Right ventricle myocardium inferior (tissue), 1 donor: ENCODE measurements at regions not wholly inside any gene's neighbourhood (a gene's known extent, or its start where the extent isn't known, plus 50 kb on each side); places are given as distances from the start of the nearest gene placed in this dataset.

ENCODE experiments used
- ATAC-seq: fragments of 200-7000 bp; cut with Tn5 transposase; one replicate; pipeline ENCODE4 v1.9.1; 2020; ENCODE audit warnings: mild to moderate bottlenecking, moderate library complexity
- DNase-seq: peaks from one replicate; pipeline ENCODE4 v3.0.0; 2021; ENCODE audit errors: missing footprints
- intact Hi-C: fragments of 100-400 bp; cut with DNase I; formaldehyde crosslinking; loops from one replicate; pipeline ENCODE4 v1.11.0; 2022
- donor health status: DM: no; HTN: yes; CAD: no; lungs with severe emphysema.

GRCh38 chr10:111390813-111391563 is 314.2 kb downstream of the ADRA2A start:
- DNase-seq (no peak), ATAC-seq (no peak)
- intact Hi-C loops, result no loop called here

GRCh38 chr10:111392159-111392558 is 315.3 kb downstream of the ADRA2A start:
- no peak for DNase-seq
- no peak for ATAC-seq
- intact Hi-C loops, result no loop called here

GRCh38 chr10:111392910-111393309 is 316.1 kb downstream of the ADRA2A start:
- ATAC-seq (no peak), DNase-seq (no peak)
- intact Hi-C loops, result no loop called here

- ATAC-seq (no peak), DNase-seq (no peak)
- intact Hi-C loops, result no loop called here
Observed at GRCh38 chr10:111410740-111411139, 333.9 kb downstream of the ADRA2A start.

GRCh38 chr10:111425459-111425858 is 348.6 kb downstream of the ADRA2A start:
- intact Hi-C loops, result no loop called here
- no peak for DNase-seq
- no peak for ATAC-seq

GRCh38 chr10:111429288-111430028 is 352.6 kb downstream of the ADRA2A start:
- no peak for ATAC-seq
- intact Hi-C loops, result no loop called here
- DNase-seq, result no peak

GRCh38 chr10:111430070-111430469 is 353.2 kb downstream of the ADRA2A start:
- intact Hi-C loops, result no loop called here
- ATAC-seq (no peak), DNase-seq (no peak)

GRCh38 chr10:111432588-111432987 is 355.8 kb downstream of the ADRA2A start:
- no peak for ATAC-seq
- intact Hi-C loops, result no loop called here
- DNase-seq, result no peak

- intact Hi-C loops, result no loop called here
- no peak for DNase-seq
- no peak for ATAC-seq
Observed at GRCh38 chr10:111435871-111436270, 359.0 kb downstream of the ADRA2A start.

GRCh38 chr10:111439034-111439842 is 362.4 kb downstream of the ADRA2A start:
- DNase-seq, result no peak
- ATAC-seq, result no peak
- intact Hi-C loops, result no loop called here

- no peak for DNase-seq
- no peak for ATAC-seq
- intact Hi-C loops, result no loop called here
Observed at GRCh38 chr10:111440501-111440900, 363.7 kb downstream of the ADRA2A start.

- DNase-seq (no peak), ATAC-seq (no peak)
- intact Hi-C loops, result no loop called here
Observed at GRCh38 chr10:111445667-111446066, 368.8 kb downstream of the ADRA2A start.

GRCh38 chr10:111446966-111447365 is 370.1 kb downstream of the ADRA2A start:
- intact Hi-C loops, result no loop called here
- DNase-seq, result no peak
- ATAC-seq, result no peak

- intact Hi-C loops, result no loop called here
- ATAC-seq (no peak), DNase-seq (no peak)
Observed at GRCh38 chr10:111452153-111452552, 375.3 kb downstream of the ADRA2A start.

- no peak for DNase-seq
- ATAC-seq, result no peak
- intact Hi-C loops, result no loop called here
Observed at GRCh38 chr10:111455776-111456426, 379.1 kb downstream of the ADRA2A start.

- intact Hi-C loops, result no loop called here
- ATAC-seq (no peak), DNase-seq (no peak)
Observed at GRCh38 chr10:111458256-111458655, 381.4 kb downstream of the ADRA2A start.

- intact Hi-C loops, result no loop called here
- no peak for ATAC-seq
- no peak for DNase-seq
Observed at GRCh38 chr10:111459967-111460366, 383.1 kb downstream of the ADRA2A start.

GRCh38 chr10:111472445-111472844 is 395.6 kb downstream of the ADRA2A start:
- no peak for DNase-seq
- no peak for ATAC-seq
- intact Hi-C loops, result no loop called here

GRCh38 chr10:111473361-111473760 is 396.5 kb downstream of the ADRA2A start:
- ATAC-seq, result no peak
- intact Hi-C loops, result no loop called here
- DNase-seq, result no peak
